Glomerular endothelial cell (primary cell): ENCODE measurements at regions not wholly inside any gene's neighbourhood (a gene's known extent, or its start where the extent isn't known, plus 50 kb on each side); places are given as distances from the start of the nearest gene placed in this dataset.

Experiments
- DNase-seq: peaks from one replicate; pipeline ENCODE4 v3.0.0-alpha.2; 2011; ENCODE audit warnings: low read depth, low spot score; ENCODE audit errors: extremely low read depth

GRCh38 chr21:41671859-41672542 is 94.9 kb downstream of the RIPK4 start:
- DNase-seq, result no peak

DNA sequence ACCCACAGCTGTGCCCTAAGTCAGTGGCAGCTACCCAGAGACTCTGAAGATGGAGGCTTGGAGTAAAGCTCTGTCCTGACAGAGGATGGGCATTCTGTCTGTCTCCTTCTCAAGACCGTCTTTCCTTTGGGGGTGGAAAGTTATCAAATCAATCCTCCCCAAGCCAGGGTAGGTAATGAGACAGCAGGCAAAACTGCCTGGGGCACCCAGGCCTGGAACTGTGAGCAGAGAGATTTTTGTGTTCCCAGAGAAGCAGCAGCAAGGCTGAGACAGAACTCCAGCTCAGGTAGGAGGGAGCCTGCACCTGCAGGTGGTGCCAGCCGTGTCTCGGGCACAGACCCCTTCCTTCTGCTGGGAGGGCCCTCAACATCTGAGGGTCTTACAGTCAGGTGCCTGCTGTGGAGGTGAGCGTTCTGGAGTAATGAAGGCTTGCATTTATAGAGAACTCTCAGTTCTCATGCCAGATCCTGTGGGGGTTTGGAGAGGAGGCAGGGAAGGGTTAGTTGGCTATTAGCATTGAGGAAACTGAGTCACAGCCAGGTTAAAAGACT is 95.6 kb downstream of the RIPK4 start:
- DNase-seq, result no peak

- DNase-seq, result no peak
These were observed 96.6 kb downstream of the RIPK4 start for GRCh38 chr21:41670056-41670805.

GRCh38 chr21:41669533-41669830 is 97.4 kb downstream of the RIPK4 start:
- no peak for DNase-seq

DNA sequence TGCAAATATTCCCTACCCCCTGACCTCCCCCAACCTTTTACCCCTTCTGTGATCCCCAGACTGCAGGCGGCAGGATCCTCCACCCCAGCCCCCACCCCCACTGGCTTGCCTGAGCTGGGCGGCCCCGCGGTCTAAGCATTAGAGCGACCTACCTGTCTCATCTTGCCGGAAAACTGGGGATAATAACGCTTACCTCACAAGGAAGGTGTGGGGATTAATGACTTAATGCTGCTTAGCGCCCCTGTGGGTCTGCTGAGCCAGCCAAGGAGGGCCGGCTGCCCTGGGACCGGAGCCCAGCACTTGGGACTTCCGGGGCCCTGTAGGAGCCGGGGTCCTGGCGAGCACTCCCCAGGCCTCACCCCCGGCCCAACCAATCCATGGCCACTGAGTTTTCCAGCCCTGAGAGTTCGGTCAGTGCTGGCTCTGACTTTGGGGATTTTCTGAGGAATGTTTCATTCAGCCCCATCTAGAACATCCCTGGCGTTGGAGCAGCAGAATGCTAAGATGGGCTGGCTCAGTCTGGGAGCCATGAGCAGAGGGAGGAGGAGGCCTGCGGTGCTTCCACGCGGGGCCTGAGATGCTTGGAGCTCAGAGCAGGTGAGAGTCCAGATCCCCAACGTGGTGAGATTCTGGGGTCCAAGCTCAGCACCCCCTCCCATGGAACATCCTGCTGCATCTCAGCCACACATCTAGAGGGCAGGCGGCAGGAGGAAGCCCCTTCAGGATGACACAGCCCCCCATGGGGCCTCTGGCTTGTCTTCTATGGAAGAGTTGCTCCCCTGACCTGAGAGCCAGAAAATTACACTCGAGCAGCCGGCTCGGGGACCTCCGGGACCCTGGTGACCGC is 97.9 kb downstream of the RIPK4 start:
- no peak for DNase-seq

DNA sequence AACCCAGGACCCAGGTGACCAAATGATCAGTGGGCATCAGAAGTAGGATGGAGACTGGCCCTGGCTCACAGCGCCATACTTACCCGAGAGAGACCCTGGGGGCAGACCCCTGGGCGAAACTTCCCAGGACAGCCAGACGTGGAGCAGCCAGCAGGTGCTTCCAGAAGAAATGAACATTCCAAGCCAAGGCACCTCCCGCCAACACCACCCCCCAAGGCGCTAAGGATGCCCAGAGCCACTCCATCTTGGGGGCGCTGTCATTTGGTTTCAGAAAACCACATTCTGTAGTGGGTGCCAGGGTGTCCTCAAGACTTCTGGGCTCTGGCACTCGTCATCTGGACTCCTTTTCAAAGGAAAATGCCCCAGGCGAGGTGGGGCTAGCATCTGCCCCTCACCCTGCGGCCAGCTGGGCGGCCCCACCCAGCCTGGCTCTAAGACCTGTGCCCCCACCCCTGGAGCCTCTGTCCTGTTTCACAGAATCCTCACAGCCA is 98.8 kb downstream of the RIPK4 start:
- no peak for DNase-seq

DNA sequence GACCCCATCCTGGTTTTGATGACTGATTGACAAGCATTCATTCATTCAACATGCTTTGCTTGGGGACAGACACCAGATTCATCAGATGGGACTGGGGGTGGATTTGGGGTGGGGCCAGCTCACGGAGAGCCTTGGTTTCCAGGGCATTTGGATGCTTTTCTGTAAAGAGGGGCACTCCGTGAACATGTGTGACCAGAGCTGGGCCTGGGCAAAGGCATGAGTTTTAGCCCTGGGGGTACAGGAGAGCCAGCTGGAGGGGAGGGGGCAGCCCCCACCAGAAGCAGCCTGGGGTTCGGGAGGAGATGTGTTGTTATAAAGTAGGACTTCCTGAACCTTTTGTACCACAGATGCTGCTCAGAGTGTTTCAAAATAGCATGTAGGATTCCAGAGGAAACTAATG is 99.7 kb downstream of the RIPK4 start:
- DNase-seq, result no peak

DNA sequence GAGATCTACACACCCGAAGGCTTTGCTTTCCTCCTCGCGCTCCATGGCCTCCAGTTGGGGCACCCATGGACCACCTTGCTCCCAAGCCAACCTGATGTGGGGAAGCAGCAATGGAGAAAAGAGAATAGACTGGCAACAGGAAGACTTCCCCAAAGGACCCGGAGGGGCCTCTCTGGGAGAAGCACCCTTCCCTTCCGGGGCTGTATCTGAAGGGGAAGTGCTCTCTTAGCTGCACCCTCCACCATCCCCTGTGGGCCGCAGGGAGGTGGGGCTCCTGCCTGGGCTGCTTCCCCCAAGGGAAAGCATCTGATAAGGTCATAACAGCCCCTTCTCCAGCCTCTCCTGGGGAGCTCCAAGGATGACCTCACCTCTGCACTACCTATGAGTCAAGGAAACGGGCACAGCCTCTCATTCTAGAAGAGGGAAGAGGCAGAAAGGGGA is 100.2 kb downstream of the RIPK4 start:
- DNase-seq, result no peak

DNA sequence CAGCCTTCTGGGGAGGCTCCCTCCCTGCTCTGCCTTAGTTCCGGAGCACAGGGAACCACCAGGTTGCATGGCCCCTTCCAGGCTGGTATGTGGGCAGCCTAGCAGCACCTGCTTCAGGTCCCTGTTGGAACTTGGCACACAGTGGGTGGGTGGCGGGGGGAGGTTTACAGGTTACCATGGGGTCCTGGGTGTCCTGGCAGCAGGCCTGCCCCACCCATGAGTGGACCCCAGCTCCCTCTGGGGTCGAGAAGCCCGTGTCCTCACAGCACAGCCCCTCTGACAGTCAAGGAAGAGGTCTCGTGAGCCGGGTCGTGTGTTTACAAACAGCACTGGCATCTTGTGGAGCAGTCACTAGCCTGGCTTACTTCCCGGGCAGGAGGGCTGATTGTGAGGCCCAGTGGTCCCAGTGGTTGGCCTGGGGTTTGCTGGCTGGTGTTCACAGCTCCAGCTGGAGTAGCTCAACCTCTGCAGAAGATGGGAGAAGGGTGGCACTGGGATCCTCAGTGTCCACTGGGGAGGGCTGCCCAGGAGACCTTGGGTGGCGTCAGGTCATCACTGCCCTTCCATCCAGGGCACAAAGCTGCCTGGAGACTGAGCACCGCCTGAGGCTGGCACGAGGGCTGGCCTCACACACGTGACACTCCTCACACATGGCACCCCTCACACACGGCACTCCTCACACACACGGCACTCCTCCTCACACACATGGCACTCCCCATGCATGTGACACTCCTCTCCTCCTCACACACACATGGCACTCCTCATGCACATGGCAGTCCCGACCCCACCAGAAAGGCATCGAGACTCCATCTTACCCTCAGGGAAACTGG is 100.9 kb downstream of the RIPK4 start:
- no peak for DNase-seq

GRCh38 chr21:41664881-41665765 is 101.7 kb downstream of the RIPK4 start:
- DNase-seq, result no peak

GRCh38 chr21:41663805-41664788 is 102.8 kb downstream of the RIPK4 start:
- DNase-seq, result no peak

DNA sequence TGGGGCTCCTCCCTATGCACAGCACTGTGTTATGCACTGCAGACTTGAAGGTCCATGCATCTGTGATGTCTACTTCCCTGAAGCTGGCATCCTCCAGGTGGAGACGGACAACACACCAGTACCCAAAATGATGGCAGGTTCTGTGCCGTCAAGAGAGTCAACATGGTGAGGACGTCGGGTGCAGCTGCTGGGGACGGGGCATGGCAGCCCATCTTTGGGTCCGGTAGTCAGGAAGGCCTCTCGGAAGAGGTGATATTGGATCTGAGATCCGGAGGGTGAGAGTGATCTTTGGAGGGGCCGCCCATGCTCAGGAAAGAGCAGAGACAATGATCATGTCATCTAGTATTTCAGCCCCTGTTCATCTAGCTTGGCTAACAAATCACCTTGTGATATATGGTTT is 104.1 kb downstream of the RIPK4 start:
- no peak for DNase-seq

- no peak for DNase-seq
These were observed 104.7 kb downstream of the RIPK4 start for GRCh38 chr21:41662161-41662560.

DNA sequence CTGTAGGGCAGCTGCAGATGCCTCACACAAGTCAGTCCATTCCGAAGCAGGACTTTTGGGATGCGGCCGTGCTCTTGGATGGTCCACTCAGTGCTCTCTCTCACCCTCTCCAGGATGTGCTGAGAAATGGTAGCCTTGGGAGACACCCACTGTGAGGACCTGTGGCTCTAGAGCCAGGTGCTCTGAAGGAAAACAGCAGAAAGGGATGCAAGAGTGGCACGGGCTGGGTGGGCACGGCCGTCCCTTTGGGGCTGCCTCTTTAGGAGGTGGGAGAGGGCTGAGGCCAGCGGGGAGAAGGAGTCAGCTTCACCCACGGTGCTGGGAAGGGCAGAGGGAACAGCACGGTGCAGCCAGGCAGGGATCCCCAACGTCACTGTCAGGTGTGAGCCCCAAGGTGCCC is 106.1 kb downstream of the RIPK4 start:
- no peak for DNase-seq

- no peak for DNase-seq
These were observed 106.9 kb downstream of the RIPK4 start for GRCh38 chr21:41659791-41660560.

GRCh38 chr21:41656946-41657525 is 109.8 kb downstream of the RIPK4 start:
- DNase-seq, result no peak

DNA sequence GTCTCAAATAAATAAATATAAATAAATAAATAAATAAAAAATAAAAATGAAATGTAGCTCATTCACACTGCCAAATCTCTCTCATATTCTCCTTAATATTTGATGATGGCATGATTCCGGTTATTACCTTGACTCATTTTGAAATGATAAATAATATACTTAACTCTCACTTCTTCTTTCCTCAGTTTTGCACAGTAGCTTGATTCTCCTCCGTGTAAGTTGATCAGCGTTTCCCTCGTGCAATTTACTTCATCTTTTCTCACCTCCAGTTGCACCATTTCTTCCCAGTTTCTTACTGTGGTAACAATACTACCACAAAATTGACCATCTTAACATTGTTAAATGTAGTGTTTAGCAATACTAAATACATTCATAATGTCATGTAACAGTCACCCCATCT is 111.6 kb downstream of the RIPK4 start:
- DNase-seq, result no peak
